ACHN (cell line): ENCODE measurements at regions not wholly inside any gene's neighbourhood (a gene's known extent, or its start where the extent isn't known, plus 50 kb on each side); places are given as distances from the start of the nearest gene placed in this dataset.
"Not testable (repeated sequence)": the region's sequence is repeated elsewhere in the genome, so short reads cannot be mapped to it uniquely, and the experiment has no call there.

Source experiments
- DNase-seq: peaks from one replicate; pipeline ENCODE4 v3.0.0-alpha.2; 2015
- in situ Hi-C: cut with HindIII; loops from 2 replicates; pipeline ENCODE4 v1.10.0; 2017; ENCODE audit warnings: low sequenced_read_pairs, low pct_ligation_motif_present, low pct_unique_long_range_greater_than_20kb

DNA sequence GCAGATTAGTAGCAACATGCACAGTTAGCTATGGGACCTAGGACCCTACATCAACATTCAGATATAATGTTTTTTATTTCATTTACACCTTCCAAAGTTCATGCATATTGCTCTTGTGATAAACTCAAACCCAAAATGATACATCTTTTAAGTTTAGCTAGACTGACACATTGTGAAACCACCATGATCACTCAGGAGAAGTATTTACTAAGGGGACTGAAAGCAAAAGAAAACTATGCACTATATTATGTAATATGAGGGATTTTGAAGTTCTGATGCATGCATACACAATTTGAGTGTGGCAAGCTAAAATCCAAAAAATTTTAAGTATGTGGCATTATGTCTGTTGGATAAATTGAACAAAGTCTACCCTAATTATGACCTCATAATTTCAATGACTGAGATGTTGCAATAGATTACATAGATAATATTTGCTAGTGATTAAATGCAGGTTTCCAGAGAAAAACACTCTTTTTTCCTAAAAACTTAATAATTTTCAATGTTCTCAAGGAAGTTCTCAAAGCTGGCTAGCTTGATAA lies 914.8 kb upstream of the GRIA3 start:
- DNase-seq = no peak
- in situ Hi-C loops = no loop called here

DNA sequence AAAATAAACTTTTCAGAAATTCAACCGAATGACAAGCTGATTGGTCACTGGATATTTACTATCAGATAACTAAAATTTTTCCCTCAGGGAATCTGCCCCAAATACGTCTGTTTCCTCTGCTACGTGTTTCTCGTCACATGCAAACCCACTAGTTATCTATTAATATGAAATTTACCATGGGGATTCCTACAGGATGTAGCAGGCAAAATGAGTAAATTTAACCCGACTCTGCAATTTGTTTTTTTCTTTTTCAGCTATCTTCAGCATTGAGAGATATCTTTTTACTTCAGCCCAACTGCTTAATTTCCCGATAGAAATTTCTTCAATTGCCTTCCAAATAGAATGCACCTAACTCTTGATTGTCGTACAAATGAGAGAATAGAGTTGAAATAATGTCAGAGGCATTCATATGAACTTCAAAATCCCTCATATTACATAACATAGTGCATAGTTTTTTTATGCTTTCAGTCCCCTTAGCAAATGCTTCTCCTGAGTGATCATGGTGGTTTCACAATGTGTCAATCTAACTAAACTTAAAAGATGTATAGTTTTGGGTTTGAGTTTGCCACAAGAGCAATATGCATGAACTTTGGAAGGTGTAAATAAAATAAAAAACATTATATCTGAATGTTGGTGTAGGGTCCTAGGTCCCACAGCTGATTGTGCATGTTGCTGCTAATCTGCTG lies 913.1 kb upstream of the GRIA3 start:
- no peak for DNase-seq
- in situ Hi-C loops = no loop called here

DNA sequence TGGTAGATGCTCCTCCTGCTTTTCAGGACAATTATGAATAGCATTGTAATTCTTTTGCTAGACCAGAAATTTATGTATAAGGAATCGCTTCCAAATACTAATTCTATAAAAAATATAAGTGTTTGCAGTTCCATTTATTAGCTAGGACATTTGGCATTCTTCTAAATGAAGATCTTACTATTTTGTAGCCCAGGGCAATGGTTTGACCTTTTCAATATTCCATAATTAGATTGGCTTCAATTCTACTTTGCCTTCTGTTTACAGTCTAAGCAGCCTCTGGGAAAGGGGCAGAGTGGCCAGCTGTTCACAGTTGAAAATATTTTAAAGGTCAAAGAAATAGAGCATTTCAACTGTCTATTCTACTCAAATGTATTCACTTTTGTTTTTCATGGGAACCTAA lies 912.1 kb upstream of the GRIA3 start:
- DNase-seq = no peak
- in situ Hi-C loops = no loop called here

GRCh38 chrX:122279746-122280145 lies 904.3 kb upstream of the GRIA3 start:
- in situ Hi-C loops = no loop called here
- no peak for DNase-seq

DNA sequence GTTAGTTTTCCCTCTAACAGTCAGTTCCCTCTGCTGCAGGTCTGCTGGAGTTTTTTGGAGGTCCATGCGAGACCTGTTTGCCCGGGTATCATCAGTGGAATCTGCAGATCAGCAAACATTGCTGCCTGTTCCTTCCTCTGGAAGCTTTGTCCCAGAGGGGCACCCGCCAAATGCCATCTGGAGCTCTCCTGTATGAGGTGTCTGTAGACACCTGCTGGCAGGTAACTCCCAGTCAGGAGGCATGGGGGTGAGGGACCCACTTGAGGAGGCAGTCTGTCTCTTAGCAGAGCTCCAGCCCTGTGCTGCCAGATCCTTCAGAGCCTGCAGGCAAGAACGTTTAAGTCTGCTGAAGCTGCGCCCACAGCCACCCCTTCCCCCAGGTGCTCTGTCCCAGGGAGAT lies 884.3 kb upstream of the GRIA3 start:
- in situ Hi-C loops, DNase-seq: not testable (repeated sequence)

DNA sequence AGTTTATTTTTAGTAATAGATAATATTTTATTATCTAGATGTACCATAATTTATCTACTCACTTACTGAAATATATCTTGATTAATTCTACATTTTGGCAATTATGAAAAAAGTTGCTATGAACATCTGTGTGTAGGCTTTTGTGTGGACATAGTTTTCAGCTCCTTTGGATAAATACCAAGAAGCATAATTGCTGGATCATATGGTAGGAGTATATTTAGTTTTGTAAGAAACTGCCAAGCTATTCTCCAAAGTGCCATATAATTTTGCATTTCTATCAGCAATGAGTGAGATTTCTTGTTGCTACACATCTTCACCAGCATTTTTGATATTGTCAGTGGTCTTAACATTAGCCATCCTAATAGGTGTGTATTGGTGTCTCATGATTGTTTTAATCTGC lies 882.6 kb upstream of the GRIA3 start:
- in situ Hi-C loops = no loop called here

GRCh38 chrX:122303761-122304160 lies 880.3 kb upstream of the GRIA3 start:
- no peak for DNase-seq
- in situ Hi-C loops = no loop called here

More for the DNA sequence above, 882.6 kb upstream of the GRIA3 start:
- no peak for DNase-seq

- in situ Hi-C loops = no loop called here
- no peak for DNase-seq
Measured at GRCh38 chrX:122344816-122345215, 839.3 kb upstream of the GRIA3 start.

GRCh38 chrX:122363112-122363795 lies 820.8 kb upstream of the GRIA3 start:
- in situ Hi-C loops = no loop called here
- no peak for DNase-seq

- DNase-seq, in situ Hi-C loops: not testable (repeated sequence)
Measured at GRCh38 chrX:122375533-122375932, 808.5 kb upstream of the GRIA3 start.

DNA sequence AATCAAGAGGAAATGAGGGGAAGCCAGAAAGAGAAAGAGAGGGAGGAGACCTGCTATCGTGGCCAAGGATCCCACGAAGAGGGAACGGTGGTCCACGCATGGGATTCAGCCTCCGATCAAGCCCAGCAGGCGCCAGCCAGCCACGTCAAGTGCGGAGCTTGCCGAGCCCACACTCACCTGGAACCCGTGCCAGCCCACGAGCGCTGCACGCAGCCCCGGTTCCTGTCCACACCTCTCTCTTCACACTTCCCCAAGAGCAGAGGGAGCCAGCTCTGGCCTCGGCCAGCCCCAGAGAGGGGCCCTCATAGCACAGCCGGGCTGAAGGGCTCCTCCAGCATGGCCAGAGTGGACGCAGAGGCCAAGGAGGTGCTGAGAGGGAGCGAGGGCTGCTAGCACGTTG lies 795.1 kb upstream of the GRIA3 start:
- no peak for DNase-seq
- in situ Hi-C loops = no loop called here

DNA sequence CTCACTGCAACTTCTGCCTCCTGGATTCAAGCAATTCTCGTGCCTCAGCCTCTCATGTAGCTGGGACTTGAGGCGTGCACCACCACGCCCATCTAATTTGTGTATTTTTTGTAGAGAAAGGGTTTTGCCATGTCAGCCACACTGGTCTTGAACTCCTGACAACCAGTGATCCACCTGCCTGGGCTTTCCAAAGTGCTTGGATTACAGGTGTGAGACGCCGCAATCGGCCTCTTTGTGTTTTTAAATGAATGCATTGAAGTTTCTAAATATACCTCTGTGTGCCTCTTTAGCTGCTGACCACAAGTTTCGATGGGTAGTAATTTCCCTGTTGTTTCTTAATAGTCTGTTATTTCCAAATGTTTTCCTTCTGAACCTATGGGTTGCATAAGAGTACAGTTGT lies 765.3 kb upstream of the GRIA3 start:
- DNase-seq = no peak
- in situ Hi-C loops = no loop called here

- DNase-seq = no peak
- in situ Hi-C loops = no loop called here
Measured at GRCh38 chrX:122421434-122422121, 762.5 kb upstream of the GRIA3 start.

- in situ Hi-C loops = no loop called here
- DNase-seq = no peak
Measured at GRCh38 chrX:122422547-122422946, 761.5 kb upstream of the GRIA3 start.

DNA sequence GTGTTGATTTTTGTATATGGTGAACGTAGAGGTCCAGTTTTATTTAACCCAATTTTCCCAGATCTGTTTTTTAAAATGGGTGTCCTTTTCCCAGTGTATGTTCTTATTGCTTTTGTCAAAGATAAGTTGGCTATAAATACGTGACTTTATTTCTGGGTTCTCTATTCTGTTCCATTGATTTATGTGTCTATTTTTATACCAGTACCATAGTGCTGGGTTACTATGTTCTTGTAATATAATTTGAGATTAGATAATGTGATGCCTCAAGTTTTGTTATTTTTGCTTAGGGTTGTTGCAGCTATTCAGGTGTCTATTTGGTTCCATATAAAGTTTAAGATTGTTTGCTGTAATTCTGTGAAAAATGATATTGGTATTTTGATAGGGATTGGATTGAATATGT lies 749.1 kb upstream of the GRIA3 start:
- in situ Hi-C loops = no loop called here

GRCh38 chrX:122439831-122440230 lies 744.2 kb upstream of the GRIA3 start:
- in situ Hi-C loops = no loop called here
- no peak for DNase-seq

More for the DNA sequence above, 749.1 kb upstream of the GRIA3 start:
- DNase-seq = no peak

- in situ Hi-C loops = no loop called here
- DNase-seq = no peak
Measured at GRCh38 chrX:122440832-122441231, 743.2 kb upstream of the GRIA3 start.

DNA sequence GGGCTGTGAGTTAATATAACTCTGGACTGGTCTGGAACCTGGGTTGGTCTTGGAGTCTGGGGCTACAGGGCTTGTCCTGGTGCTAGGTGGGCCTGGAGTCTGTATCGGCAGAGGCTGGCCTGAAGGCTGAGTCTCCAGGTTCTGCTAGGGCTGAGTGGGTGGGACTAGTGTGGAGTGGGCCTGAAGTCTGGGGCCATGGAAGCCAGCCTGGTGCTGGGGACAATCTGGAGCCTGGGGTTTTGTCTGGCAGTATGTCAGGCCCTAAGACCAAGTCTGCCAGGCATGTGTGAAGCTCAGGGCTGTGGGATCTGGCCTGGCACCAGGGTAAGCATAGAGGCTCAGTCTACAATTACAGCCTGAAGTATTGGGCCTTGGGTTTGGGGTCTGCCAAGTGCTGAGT lies 742.6 kb upstream of the GRIA3 start:
- no peak for DNase-seq
- in situ Hi-C loops = no loop called here

DNA sequence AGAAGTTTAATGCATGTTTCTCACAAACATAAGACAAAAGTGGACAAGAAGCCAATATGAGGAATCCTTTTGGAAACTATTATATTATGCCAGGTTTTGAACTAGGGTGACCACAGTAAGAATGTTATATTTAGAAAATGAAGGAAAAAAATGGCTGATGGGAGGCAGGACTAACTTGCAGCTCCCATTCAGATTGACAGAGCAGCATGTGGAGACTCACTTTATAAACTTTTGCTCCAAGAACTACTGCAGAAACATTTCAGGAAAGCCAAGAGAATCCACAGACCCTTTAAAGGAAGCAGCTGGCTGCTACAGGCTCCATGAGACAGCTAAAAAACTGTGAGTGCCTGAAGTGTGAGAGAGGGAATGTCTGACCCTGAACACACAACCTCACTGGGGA lies 738.6 kb upstream of the GRIA3 start:
- in situ Hi-C loops = no loop called here
- no peak for DNase-seq
